Uterus (tissue), 2 donors: ENCODE measurements at regions not wholly inside any gene's neighbourhood (a gene's known extent, or its start where the extent isn't known, plus 50 kb on each side); places are given as distances from the start of the nearest gene placed in this dataset.

Source experiments
- CTCF ChIP-seq, 4 experiments: fragments of 200-600 bp in 2 of 4; fragments of 450-650 bp in 2 of 4; sonication (generic) in 2 of 4; IDR thresholded peaks; one replicate each; pipeline ENCODE4 v1.5.1; 2016 to 2019; ENCODE audit warnings: antibody characterized with exemption in 4 of 4, mild to moderate bottlenecking in 2 of 4, moderate library complexity in 1 of 4
- POLR2A ChIP-seq, 2 donors: fragments of 450-650 bp; IDR thresholded peaks; one replicate each; pipeline ENCODE4 v1.6.1; 2016; ENCODE audit warnings: antibody characterized with exemption in 2 of 2, mild to moderate bottlenecking in 1 of 2, moderate library complexity in 1 of 2

- TF ChIP-seq CTCF (IDR thresholded peaks at IDR 0.05) (no peak), POLR2A (IDR thresholded peaks at IDR 0.05) (no peak)
Measured at GRCh38 chr3:181384970-181385369, 326.8 kb upstream of the SOX2 start.
